Caki2 (cell line): ENCODE measurements at regions not wholly inside any gene's neighbourhood (a gene's known extent, or its start where the extent isn't known, plus 50 kb on each side); places are given as distances from the start of the nearest gene placed in this dataset.
"Not testable (repeated sequence)": the region's sequence is repeated elsewhere in the genome, so short reads cannot be mapped to it uniquely, and the experiment has no call there.

Experiments
- DNase-seq: peaks from one replicate; pipeline ENCODE4 v3.0.0-alpha.2; 2015; ENCODE audit warnings: low read depth
- in situ Hi-C: cut with HindIII; loops from 2 replicates; pipeline ENCODE4 v1.10.0; 2016; ENCODE audit warnings: low sequenced_read_pairs, low pct_unique_long_range_greater_than_20kb, mixed read lengths

DNA sequence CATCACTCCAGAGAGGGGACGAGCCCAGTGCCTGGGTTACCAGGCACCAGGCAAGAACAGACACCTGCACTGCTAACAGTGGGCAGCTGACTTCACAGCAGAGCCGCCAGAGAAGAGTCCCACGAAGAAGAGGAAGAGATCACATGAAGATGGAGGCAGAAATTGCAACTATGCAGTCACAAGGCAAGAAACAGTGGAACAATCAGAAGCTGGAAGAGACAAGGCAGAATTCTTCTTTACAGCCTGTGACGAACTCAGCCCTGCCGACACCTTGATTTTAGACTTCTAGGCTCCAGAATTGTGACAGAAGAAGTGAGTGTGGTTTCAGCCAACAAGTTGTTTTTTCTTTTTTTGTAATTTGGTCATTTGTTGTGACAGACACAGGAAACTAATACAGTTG, 59.2 kb downstream of the IL12A start:
- no peak for DNase-seq
- in situ Hi-C loops, result no loop called here

DNA sequence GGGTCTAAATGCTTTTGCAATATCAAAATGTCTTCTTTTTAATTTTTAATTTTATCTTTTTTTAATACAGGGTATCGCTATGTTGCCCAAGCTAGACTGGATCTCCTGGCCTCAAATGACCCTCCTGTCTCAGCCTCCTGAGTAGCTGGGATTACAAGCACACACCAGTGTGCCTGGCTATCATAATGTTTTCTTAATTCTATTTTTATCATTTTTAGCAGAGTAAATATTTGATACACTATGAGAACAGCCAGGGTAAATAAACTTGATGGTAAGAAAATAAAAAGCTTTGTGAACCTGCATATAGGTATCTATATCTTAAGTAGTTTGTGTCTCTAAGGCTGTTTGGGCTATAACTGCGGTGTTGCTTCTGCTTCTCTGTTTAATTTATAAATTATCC, 60.4 kb downstream of the IL12A start:
- DNase-seq, result no peak
- in situ Hi-C loops, result no loop called here

DNA sequence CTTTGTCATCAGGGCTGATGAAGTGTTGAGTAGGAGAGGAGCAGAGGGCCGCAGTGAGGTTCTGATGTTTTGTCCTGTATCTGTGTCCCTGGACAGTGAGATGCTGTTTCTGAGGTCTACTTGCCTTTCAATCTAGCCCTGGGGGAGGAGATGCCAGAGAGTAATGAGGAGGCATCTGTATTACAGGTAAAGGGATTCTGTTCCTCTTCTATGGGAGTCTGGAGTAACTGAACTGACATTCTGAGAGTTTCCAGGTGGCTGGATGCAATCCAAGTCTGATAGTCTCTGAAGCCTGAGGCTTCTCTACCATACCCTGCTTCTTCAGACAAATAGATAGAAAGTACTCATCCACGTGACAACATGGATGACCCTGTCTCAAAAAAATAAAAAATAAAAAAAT, 60.9 kb downstream of the IL12A start:
- DNase-seq, result no peak
- in situ Hi-C loops, result no loop called here

DNA sequence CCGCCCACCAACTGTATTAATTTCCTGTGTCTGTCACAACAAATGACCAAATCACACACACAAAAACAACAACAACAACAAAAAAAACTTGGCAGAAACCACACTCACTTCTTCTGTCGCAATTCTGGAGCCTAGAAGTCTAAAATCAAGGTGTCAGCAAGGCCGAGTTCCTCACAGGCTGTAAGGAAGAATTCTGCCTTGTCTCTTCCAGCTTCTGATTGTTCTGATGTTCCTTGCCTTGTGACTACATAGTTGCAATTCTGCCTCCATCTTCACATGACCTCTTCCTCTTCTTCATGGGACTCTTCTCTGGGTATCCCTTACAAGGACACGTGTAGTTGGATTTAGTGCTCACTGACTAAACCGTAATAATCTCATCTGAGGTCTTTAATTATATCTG, 61.4 kb downstream of the IL12A start:
- no peak for DNase-seq
- in situ Hi-C loops, result no loop called here

DNA sequence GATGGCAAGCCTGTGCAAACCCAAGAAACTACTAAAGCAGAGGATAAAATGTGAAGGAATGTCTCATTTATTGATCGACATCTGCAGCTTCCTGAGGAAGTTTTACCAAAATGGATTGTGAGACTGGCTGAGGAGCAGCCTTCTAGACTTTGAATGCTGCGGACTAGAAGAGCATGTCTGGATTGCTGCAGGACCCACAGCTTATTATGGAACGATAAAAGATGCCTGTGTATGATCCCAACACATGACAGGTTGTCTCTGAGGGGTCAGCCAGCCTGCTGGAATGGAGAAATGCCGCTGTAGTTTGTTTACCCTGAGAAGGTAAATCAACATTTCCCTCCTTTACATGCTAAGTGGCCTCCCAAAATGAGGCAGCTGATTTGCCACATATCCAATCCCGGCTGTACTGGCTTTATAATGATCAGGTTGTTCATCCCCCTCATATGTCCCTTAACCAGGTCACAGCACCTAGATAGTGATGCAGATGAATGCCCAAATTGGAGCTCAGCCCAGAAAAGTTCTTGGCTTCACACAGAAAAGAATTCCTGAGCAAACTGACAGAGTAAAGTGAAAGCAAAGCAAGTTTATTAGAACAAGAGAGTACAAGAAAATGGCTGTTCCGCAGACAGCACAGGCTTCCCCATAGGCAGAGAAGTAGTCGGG, 63.9 kb downstream of the IL12A start:
- in situ Hi-C loops, result no loop called here

DNA sequence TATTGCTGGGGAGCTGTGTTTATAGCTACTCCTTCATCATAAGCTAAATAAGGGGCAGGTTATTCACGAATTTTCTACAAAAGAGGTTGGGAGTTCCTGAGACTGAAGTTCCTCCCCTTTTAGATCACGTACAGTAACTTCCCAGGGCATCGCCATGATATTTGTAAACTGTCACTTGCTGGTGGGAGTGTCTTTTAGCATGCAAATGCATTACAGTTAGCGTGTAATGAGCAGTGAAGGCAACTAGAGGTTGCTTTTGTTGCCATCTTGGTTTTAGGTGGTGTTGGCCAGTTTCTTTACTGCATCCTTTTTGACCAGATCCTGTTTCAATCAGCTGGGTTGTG, 64.4 kb downstream of the IL12A start:
- DNase-seq, result no peak
- in situ Hi-C loops, result no loop called here

More for the DNA sequence above, 63.9 kb downstream of the IL12A start:
- peak; percentile 26 for DNase-seq

DNA sequence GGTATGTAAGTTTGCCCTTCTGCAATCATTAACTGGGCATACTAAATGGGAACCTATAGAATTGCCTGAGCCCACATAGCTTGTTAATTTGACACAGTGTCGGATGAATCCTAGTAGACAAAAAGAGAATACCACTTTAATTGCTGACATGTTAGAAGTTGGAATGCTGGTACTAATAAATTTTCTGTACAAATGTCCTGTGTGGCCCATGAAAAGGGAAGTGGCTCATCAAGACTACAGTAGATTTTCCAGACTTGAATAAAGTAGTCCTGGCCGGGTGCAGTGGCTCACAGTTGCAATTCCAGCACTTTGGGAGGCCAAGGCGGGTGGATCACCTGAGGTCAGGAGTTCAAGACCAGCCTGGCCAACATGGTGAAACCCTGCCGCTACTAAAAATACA, 66.2 kb downstream of the IL12A start:
- in situ Hi-C loops, DNase-seq: not testable (repeated sequence)

DNA sequence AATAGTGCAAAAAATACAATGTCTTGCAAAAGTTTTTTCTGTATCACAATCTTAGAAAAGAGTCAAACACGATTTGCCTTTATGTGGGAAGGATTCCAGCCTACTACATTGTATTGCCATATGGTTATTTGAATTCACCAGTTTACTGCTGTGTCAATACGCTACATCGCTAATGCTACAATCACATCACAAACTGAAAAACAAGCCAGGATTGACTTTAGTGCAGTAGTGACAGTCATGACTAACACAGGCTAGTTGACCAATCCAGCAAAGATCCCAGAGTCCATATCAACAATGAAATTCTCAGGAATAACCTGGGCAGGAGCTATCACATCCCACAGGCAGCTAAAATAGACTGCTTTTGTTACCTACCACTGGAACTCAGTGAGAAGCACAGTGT, 67.0 kb downstream of the IL12A start:
- DNase-seq, result no peak
- in situ Hi-C loops, result no loop called here

DNA sequence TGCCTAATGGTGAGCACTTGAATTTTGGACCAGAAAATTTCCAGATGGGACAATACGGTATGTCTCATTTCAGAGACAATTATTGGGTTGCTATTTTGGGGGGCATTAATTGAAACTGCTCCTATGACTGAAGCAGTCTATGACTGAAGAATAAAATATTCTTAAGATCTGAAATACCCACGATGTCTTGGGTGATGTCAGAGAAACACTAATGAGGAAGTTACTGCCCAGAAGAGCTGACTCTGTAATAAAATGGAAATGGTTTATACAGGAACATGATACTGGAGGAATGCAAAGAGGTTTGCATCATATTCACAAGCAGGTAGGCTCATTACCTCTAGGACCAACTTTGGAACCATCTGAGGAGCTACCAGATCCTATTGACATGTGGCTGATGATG, 68.7 kb downstream of the IL12A start:
- no peak for DNase-seq
- in situ Hi-C loops, result no loop called here

DNA sequence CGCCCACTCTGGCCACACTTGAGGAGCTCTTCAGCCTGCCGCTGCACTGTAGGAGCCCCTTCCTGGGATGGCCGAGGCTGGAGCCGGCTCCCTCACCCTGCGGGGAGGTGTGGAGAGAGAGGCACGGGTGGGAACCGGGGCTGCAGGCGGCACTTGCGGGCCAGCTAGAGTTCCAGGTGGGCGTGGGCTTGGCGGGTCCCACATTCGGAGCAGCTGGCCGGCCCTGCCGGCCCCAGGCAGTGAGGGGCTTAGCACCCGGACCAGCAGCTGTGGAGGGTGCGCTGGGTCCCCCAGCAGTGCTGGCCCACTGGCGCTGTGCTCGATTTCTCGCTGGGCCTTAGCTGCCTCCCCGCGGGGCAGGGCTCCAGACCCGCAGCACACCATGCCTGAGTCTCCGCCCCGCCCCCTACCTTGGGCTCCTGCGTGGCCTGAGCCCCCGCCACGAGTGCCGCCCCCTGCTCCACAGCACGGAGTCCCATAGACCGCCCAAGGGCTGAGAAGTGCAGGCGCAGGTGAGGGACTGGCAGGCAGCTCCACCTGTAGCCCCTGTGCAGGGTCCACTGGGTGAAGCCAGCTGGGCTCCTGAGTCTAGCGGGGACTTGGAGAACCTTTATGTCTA, 71.9 kb downstream of the IL12A start:
- DNase-seq, result no peak
- in situ Hi-C loops, result no loop called here

DNA sequence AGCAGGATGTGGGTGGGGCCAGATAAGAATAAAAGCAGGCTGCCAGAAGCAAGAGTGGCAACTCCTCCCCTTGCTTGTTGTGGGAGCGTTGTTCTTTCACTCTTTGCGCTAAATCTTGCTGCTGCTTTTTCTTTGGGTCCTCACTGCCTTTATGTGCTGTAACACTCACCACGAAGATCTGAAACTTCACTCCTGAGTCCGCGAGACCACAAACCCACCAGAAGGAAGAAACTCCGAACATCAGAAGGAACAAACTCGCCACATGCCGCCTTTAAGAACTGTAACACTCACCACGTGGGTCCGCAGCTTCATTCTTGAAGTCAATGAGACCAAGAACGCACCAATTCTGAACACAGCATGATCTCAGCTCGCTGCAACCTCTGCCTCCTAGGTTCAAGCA, 72.9 kb downstream of the IL12A start:
- in situ Hi-C loops, result no loop called here
- DNase-seq, result no peak

DNA sequence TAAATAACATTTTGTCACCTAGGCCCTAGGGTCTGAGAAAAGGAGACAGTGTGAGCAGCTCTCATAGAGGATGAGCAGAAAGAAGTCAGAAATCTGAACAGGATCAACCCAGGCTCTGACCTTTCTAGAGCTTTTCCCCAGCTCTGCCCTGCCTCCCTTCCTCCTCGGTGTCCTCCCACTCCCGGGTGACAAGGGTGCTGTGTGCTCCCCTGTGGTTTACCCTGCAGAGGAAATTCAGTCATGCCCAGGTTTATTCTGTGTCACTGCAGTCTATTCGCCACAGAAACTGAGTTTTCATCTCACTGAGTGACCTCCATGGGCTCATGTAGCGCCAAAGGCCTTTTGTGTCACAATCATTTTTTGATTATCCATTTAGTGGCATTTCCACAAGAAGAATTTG, 76.6 kb downstream of the IL12A start:
- no peak for DNase-seq
- in situ Hi-C loops, result no loop called here

DNA sequence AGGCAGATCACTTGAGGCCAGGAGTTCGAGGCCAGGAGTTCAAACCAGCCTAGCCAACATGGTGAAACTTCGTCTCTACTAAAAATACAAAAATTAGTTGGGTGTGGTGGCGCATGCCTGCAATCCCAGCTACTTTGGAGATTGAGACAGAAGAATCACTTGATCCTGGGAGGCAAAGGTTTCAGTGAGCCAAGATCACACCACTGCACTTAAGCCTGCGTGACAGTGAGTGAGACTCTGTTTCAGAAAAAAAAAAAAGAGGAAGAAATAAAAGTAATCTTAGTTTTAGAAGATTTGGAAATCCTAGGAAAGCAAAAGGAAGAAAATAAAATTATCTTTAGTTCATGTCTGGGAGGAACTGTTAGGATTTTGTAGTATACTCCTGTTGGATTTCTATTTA, 77.2 kb downstream of the IL12A start:
- DNase-seq, result no peak
- in situ Hi-C loops, result no loop called here

DNA sequence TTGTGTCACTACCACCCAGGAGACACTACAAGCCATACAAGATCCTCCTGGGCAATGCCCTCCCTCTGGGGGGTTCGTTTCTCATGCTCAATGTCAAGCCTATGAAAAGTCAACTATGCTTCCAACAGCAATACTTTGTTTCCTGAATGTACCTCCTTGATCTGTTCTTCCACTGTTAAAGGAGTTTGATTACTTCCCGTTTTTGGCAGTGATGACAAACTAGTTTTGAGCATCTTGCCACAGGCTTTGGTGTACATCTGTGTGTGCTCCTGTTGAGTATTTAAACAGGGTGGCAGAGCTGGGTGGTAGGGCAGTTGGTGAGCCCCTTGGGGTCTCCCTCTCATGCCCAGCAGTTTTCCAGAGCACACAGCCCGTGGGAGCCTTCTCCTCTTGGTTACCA, 81.4 kb downstream of the IL12A start:
- DNase-seq, result no peak
- in situ Hi-C loops, result no loop called here

DNA sequence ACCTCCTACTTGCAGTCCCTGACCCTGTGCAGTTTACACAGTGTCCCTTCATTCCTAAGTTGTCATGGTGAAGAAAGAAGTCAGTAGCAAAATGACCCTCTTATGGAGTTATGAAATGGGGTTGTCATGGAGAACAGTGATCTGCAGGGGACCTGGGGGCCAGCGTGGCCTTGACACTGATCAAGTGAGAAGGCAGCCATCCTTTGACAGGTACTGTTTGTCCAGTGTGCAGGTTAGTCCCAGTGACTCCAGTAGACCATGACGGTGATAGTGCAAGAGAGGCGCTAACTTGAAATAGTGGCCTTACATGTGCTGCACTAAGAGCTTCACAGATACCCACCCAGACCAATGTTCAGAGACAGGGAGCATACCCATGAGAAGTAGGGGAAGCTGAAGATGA, 87.9 kb downstream of the IL12A start:
- in situ Hi-C loops, result no loop called here
- no peak for DNase-seq

DNA sequence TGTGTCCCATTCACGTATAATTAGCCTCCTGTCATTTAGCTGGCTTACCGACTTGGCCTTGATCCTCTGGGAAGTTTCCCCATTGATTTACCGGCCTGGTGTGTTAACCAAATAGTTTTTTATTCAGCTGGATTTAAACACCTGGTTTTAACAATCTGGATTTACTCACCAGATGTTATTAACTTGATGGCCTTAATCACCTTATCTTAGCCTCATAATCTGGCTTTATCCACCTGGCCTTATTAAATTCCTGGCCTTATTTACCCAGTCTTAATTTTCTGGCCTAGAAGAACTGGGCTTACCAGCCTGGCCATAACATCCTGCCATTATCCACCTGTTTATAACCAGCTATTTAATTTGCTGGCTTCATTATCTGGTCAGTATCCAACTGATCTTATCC, 89.9 kb downstream of the IL12A start:
- DNase-seq, result no peak
- in situ Hi-C loops, result no loop called here

DNA sequence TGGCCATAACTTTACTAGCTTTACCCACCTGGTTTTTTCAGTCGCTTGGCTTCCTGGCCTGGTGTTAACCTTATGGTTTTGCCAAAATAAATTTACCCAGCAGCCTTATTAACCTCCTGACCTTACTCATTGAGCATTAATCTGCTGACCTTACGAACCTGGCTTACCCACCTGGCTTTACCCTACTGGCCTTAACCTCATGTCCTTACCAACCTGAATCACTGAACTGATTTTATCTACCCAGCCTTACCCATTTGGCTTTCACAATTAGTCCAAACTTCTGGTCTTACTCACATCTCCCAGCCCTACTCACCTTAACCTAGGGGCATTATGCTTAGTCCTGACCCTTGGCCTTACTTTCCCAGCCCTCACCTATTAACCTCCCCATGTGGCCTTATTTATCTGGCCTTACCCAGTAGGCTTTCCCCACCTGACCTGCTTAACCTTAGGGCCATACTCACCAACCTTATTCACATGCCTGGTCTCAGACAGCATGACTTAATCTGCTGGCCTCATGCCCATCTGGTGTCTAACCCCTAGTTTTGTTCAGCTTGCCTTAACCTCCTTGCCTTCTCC, 93.4 kb downstream of the IL12A start:
- DNase-seq, result no peak
- in situ Hi-C loops, result no loop called here

DNA sequence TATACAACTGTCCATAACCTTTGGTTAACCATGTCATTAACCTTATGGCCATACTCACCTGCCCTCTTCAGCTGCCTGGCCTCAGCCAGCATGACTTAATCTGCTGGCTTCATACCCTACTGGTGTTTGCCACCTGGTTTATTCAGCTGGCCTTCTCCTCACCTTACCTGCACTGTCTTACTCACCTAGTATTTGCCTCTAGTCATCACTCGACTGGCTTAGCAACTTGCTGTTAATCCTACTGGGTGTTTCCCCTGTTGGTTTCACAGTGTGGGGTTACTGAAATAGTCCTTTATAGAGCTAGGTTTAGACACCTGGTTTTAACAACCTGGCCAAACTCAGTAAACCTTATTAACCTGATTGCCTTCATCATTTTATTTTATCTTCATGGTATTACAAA, 96.4 kb downstream of the IL12A start:
- in situ Hi-C loops, result no loop called here
- DNase-seq, result no peak

DNA sequence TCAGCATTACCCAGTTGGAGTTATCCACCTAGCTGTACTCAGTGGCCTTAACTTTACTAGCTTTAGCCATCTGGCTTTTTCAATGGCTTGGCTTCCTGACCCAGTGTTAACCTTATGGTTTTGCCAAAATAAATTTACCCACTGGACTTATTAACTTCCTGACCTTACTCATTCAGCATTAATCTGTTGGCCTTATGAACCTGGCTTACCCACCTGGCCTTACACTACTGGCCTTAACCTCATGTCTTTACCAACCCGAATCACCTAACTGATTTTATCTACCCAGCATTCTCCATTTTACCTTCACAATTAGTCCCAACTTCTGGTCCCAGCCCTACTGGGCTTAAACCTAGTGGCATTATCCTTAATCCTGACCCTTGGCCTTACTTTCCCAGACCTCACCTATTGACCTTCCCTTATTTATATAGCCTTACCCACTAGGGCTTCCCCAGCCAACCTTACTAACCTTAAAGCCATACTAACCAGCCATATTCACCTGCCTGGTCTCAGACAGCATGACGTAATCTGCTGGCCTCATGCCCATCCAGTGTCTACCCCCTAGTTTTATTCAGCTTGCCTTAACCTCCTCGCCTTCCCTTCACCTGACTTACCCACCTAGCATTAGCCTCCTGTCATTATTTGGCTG, 100.0 kb downstream of the IL12A start:
- in situ Hi-C loops, result no loop called here
- DNase-seq, result no peak

DNA sequence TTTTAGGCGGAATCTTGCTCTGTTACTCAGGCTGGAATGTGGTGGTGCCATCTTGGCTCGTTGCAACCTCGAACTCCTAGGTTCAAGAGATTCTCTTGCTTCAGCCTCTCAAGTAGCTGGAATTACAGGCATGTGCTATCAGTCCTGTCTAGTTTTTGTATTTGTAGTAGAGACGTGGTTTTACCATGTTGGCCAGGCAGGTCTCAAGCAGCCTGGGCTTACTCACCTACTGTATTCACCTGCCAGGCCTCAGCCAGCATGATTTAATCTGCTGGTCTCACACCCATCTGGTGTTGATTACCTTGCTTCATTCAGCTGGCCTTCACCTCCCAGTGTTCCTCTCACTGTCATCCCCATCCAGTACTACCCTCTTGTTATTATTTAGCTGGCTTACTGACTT, 102.0 kb downstream of the IL12A start:
- no peak for DNase-seq
- in situ Hi-C loops, result no loop called here
